Fibroblast of skin of right quadriceps (primary cell): ENCODE measurements at regions not wholly inside any gene's neighbourhood (a gene's known extent, or its start where the extent isn't known, plus 50 kb on each side); places are given as distances from the start of the nearest gene placed in this dataset.

Experiments used
- DNase-seq: peaks from one replicate; pipeline ENCODE4 v3.0.0-alpha.2; 2013

DNA sequence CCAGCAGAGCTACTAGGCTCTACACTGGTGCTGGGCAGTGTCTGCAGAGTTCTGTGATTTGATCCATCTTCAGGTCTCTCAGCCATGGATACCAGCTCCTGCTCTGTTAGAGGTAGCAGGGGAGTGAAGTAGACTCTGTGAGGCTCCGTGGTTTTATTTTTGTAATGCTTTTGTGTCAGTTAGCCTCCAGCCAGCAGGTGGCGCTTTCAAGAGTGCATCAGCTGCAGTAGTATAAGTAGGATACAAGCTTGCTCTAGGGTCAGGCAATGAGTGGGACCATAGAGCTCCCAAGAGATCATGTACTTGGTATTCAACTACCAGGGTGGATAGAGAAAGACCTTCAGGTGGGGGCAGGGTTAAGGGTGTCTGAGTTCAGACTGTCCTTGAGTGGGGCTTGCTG lies 362.5 kb upstream of the TRAM1L1 start:
- DNase-seq = no peak

DNA sequence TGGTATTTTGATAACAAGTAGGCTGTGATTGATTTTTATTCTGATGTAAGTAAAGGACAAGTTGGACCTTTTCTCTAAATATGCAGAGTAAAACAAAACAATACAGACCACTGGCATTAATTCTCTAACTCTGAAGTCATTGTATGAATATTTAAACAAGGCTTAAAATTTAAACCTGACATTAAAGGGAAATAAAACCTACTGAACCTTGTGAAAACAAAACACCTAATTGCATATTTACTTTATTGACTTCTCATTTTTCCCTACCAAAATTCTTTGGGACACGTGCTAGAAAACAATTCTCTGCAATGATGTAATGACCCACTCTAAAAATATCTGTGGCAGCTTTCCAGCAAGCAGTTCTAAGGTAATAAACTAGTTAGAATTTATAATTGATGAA lies 369.7 kb upstream of the TRAM1L1 start:
- DNase-seq = no peak

DNA sequence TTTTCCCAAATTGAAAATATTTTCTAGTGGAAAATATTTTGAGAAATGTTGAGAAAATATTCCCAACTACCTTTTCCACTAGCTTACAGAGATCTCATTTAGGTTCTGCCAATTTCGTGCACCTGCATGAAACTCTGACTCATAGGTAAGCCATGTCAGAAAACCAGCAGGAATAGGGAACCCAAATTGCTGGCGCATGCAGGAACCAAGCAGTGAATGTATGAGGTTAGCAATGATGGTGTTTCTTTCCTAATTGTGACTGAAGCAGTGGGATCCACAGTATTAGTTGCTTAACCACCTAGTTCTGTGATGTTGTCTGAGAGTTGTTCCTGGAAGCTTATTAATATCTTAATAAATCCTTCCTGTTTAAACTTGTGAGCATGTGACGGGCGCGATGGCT lies 381.0 kb upstream of the TRAM1L1 start:
- no peak for DNase-seq

DNA sequence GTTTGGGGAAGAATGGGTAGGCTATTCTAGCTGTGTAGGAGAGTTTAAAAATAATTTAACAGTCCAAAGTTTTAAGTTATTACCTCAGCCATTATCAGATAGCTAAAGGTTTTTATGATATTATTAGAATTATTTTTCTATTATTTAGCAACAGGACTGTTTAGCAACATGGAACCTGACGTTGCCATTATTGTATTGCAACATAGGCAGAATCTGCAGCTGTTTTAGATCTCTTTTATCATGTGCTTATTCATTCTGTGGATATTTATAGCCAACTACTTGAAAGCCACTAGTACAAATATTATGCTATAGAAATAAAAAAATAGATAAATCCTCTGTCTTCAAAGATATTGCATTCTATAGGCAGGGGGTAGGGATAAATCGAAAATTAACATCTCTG lies 382.0 kb upstream of the TRAM1L1 start:
- no peak for DNase-seq

DNA sequence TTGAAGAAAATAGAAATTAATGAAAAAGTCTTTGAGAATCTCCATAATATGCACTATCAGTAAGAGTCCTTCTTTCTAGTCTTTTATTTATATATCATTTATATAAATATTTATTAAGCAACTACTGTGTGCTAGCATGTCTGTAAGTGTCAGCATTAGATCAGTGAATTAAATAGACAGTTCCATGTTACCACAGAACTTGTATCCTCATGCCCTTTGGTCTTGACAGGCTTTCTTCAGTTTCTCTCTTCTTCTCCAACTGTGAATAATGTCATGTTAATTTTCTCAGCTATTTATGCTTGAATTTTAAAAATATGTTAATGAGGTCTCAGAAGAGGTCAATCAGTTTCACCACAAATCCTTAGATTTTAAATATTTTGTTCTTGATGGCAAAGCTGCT lies 389.6 kb upstream of the TRAM1L1 start:
- DNase-seq = no peak

DNA sequence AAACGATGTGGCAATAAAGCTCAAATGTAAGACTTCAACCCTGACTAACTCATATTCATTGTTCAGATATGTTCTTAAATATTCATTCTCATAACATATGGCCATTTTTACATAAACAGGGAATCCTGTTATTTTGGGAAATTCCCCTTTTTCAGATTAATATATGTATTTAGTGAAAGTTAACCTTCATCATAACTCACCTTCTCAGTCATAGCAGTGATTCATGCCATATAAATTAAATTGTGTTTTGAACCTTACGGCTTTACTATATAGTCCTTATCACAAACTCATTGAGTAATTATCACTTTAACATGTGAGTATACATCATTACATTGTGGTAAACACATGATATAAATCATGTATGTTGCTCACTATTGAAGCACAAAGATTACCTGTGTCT lies 392.5 kb upstream of the TRAM1L1 start:
- no peak for DNase-seq

DNA sequence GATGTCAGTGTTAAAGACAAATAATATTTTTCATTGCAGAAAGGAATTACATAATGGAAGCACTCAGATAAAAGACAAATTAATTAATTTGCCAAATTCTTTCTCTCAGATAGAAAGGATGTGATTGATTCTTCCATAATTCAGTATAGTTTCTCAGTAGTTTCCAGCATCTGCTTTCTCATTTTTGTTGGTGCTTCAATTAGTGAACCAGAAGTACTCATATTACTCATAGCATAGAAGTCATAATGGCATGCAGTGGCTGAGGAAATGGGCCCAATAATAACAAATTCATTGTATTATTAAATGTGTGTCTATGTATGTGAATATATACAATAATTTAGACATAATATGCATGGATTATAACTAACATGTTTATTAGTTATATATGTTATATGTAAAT lies 393.3 kb upstream of the TRAM1L1 start:
- no peak for DNase-seq

DNA sequence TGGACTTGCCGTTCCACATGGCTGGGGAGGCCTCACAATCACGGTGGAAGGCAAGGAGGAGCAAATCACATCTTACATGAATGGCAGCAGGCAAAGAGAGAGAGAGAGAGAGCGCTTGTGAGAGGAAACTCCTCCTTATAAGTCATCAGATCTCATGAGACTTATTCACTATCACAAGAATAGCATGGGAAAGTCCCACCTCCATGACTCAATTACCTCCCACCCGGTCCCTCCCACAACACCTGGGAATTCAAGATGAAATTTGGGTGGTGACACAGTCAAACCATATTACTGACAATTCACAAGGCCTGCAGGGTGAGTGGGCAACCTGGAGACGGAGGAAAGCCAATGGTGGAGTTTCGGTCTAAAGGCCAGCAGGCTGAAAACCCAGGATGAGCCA lies 394.3 kb upstream of the TRAM1L1 start:
- DNase-seq = no peak

DNA sequence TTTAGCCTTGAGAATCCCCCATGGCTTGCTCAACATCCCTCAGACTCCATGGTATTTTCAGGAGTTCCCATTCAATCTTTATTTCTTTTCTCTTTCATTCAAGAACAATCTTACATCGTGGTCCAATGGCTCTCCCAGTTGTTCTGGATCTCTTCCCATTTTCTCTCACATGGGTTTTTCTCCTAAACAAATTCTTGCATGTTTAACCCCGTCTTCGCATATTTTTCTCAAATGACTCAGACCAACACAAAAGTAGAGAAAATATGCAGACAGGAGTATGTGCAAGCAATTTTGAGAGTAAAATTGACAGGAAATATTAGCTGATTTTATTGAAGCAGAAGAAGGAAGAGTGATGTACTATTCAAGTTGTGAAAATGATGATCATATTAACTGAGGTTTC lies 396.4 kb upstream of the TRAM1L1 start:
- DNase-seq = peak; percentile 64

DNA sequence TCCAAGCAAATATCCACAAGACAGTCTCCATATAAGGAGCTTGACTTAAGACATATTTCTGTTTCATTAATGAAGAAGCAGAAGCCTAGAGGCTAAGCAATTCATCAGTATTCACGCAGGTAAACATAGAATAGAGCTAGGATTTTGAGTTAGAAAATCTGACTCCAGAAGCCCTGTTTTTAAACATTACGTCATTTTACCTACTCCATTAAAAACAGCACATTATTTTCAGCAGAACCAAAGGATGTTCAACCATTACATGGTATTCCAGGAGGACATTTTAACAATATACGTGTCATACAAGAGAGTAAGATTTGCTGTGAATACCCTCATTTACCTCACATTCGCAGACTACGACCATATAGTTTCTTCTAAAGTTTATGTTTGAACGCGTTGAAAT lies 403.3 kb upstream of the TRAM1L1 start:
- DNase-seq = no peak

DNA sequence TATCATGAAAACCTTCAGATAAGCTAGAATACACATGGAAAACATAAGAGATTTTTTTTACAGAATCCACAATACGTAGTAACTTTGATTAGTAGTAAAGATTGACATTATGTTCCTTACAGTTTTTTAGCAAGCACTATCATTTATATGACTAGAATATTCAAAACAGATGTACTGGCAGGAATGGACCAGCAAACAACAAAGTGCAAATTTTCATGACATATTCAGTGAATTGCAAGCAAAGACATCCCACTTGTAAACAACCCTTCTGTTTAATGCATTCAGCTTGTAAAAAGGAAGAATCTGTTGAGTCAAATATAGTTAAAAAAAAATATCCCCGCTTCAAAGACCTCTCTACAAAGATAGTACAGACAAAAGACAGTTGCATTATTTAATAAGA lies 403.7 kb upstream of the TRAM1L1 start:
- DNase-seq = no peak

DNA sequence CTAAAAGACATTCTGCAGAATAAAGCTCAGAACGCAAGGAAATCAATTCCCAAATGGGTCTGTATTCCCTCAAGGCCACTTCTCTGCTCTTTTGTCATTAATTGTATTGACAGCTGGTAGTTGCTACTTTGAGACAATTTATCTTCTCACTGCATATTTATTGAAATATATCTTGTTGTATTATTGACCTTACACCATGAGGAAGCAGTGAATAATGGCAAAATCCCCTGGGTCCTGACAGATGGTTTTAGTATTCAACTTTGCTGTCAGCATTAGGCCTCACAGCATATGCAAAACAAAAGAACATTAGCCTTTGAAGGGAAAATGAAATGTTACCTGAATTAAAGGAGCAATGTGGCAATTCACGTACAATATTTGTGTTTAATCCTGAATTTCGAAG lies 406.1 kb upstream of the TRAM1L1 start:
- DNase-seq = no peak

DNA sequence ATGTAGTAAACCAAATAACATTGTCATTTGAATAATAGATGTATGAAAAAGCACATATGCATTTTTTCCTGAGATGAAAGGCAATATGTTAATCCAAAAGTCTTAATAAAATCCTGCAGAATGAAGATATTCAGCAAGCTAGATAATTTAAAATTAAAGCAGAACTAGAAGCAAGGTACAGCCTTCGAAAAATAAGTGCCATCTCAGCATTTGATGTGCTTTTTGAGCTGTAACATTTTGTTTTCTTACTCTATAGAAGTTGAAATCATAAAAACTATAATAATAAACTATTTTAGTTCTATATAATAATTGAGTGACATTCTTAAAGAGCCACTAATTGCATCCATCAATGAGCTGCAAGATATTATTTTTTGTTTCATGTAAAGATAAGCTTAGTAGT lies 410.4 kb upstream of the TRAM1L1 start:
- no peak for DNase-seq

DNA sequence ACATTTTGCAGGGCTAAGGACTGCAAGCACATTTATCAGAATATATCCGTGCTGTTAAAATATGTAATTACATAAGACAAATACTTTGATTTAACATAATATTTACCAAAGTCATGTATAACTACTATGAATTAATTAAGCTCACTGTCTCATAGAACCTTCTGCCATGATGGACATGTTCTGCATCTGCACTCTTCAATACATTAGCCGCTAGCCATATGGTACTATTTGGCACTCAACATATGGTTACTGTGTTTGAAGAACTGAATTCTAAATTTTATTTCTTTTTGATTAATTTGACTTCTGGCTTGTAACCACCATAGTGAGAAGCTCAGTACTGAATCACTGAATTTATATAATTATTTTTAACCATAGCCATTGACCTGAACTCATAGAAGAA lies 427.0 kb upstream of the TRAM1L1 start:
- no peak for DNase-seq

DNA sequence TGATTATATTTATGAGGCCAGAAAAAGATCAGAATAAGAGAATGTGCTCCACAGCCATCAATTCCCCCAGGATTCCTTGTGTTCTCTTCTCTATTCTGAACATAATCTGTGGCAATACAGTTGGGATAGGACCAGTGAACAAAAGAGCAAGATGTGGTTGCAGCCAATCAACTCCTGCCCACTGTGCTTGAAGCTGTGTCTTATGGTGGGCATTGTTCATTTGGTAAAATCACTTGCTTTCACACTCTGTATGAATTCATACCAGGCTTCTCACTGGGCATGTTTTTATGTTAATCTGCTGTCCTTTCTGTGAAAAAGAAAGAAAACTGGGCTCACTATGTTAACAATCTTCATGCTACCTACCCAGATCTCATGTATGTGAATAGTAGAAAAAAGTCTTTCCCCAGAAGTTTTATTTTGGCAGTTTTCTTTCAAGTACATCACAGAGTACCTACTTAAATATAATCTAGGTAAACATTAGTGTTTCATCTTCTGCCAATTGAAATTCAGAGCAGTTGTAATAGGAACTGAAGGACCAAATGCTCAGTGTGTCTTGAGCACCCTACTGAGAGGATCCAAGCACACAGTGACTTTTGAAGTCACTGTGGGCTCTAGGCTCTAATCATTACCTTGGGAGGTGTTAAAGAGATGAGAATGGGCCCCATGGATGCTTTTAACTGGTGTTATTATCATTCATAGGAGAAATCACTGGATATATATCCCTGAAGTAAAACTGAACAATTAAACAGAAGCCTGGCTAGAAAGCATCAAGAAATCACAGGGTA lies 429.2 kb upstream of the TRAM1L1 start:
- DNase-seq = no peak

DNA sequence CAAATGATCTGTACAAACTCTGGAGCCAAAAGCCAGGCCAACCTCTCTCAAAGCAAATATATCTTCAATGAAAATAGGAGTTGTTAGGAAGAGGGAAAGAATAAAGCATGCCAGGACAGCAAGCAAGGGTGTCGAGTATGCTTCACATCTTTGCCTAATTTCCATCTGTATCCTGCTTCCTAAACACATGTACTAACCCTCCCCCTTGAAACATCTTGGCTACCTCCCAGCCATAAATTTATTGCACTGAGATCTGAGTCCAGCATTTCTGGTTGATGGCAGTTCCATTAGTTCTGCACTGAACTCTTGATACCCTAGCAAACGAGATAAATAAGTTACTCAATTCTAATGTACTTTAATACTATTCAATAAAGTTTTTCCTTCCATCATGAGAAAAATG lies 430.5 kb upstream of the TRAM1L1 start:
- no peak for DNase-seq

DNA sequence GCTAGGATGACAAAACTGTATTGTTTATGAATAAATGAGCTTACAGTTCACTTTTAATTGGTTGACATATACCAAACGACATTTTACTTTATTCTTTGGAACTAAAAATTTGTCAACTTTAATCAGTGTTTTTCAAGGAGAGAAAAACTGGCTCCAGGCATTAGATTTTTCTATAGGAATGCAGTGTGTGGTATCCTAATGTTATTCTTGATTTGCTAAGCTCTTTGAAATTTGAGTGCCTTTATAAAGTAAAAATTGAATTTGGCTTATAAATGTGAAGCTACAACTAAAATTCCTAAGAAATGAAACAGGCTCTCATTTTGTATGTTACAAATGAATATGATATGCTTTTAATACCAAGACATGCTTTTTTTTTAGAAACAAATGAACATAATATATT lies 442.2 kb upstream of the TRAM1L1 start:
- no peak for DNase-seq

DNA sequence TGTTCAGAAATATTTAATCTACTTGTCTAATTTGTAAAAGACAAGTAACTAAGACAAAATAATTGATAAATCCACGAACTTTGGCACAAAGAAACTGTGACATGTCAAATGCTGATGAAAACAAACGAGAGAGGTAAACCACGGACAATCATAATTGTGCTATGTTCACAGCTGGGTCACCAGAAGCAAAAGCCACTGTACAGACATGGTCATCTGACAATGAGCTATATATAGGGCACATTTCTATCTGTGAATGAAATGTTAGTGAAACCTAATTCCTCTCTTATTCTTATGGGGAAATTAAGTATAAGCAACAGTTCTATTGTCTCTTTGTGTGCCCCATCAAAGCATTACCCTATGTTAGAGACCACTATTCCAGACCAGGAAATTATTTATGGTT lies 444.0 kb upstream of the TRAM1L1 start:
- no peak for DNase-seq

DNA sequence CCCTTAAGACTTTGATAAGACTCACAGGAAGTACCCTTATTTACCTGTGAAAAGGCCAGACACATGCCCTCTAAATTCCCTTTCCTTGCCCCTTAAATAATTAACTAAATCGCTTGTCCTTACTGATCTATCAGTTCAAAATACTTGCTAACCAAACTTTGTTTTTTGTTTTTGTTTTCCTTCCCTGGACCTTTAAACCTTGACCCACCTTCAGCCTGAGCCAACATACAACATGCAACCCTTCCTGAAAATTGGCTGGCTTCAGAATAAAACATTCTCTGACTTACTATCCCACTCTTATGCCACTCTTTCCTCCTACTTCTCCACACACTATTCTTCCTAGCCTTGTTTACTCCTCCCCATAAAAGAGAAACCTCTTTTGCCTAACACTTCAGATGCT lies 448.1 kb upstream of the TRAM1L1 start:
- no peak for DNase-seq

DNA sequence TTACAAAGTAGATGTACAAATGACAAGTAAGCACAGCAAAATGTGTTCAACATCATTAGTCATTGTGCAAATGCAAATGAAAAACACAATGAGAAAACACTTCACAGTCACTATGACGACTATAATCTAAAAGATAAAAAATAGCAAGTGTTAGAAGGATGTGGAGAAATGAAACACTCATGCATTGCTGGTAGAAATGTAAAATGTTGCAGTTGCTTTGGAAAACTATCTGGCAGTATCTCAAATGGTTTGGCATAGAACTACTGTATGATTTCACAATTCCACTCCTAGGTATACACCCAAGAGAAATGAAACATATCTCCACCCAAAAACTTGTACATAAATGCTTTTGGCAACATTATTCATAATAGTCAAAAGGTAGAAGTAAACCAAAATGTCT lies 459.7 kb upstream of the TRAM1L1 start:
- no peak for DNase-seq

DNA sequence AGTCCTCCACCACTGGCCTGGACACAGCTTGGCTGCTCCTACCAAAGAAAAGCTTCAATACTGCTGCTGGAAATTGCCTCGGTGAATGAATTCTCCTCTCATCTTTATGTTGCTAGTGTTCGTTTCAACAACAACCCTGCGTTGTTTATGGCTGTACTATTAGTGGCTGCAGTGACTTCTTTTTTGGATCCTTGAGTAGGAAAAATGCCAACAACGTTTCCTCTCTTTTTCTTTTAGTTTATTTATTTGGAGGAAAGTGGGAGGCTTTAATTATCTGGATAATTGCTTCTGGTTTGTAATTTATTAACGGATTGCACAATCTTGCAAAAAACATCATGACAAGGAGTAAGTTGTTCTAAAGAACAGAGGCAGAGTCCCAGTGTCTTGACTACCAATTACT lies 464.1 kb upstream of the TRAM1L1 start:
- no peak for DNase-seq

DNA sequence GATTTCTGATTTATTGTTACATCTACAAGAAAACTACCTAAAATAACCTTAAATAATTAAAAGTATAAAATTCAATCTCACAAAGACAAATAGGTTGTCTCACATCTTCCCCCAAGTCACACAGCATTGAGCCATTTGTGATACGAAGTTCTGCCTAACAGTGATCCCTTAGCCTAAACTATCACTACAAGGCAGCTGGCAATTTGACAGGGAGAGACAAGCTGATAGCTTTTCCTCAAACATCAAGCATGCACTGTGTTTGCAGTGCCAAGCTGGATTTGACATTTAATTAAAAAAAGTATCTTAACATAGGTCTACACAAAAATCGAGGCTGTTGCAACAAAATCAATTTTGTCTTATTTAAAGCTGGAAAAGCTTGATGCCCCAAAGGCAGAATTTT lies 464.7 kb upstream of the TRAM1L1 start:
- no peak for DNase-seq

DNA sequence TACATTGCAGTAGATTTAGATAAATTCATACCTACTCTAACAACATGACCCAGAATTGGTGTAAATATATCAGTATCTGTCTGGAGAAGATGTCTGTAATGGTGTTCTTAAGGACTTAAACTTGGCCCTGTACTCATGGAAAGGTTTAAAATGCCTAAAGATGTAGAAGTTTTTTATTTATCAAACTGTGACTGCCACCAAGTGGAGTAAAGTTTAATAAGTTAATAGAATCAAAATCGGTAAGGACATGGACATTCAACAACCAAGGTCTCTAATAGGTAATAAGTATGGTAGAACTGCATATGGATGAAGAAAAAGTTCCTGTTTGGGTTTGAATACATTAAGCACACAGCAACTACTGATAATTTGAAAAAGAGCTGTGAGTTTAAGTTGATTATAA lies 474.0 kb upstream of the NDST3 start:
- peak; percentile 17 for DNase-seq

DNA sequence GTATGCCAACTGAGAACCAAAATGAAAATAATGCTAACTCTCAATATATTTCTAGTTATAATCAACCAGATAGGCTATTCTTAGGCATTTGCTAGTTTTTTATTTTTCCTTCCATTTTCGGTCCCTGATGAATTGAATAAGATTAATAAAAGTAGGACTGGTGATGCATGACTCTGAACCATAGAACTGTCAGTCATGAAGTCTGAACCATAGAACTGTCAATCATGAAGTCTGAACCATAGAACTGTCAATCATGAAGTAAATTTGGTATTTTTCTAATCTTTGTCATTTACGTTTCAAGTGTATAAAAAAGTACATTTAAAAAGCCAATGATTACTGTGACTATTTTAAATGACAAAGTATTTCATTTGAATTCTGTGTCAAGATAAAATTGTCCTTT lies 460.2 kb upstream of the NDST3 start:
- no peak for DNase-seq

DNA sequence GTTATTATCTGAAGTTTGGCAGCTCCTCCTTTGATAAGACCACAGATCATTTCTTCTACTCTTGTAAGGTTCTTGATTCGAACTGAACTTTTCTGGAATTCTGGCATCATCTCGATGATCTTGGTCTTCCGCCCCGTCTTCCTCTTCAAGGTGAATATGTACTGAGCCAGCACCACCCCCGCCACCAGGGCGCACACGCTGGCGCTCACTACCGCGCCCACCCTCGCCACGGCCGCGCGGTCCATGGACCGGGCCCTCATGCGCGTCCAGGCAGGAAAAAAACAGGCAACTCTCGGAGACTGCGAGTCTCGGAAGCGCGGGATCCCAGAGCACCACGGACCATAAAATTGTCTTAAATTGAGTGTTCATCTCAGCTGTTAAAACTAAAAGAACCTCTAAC lies 458.4 kb upstream of the NDST3 start:
- no peak for DNase-seq
